Non-pigmented ciliary epithelial cell (primary cell): ENCODE measurements at regions not wholly inside any gene's neighbourhood (a gene's known extent, or its start where the extent isn't known, plus 50 kb on each side); places are given as distances from the start of the nearest gene placed in this dataset.

ENCODE experiments used
- DNase-seq: peaks from one replicate; pipeline ENCODE4 v3.0.0-alpha.2; 2010; ENCODE audit warnings: low read depth

GRCh38 chr6:147035886-147036285 is 168.3 kb upstream of the STXBP5 start:
- DNase-seq = no peak

GRCh38 chr6:147037881-147038280 is 166.3 kb upstream of the STXBP5 start:
- DNase-seq = no peak

- DNase-seq = no peak
These were observed 163.9 kb upstream of the STXBP5 start for GRCh38 chr6:147040121-147040910.

- DNase-seq = no peak
These were observed 161.5 kb upstream of the STXBP5 start for GRCh38 chr6:147042679-147043078.

GRCh38 chr6:147043994-147044477 is 160.2 kb upstream of the STXBP5 start:
- no peak for DNase-seq

GRCh38 chr6:147046141-147046877 is 157.9 kb upstream of the STXBP5 start:
- DNase-seq = no peak

GRCh38 chr6:147048930-147049329 is 155.3 kb upstream of the STXBP5 start:
- no peak for DNase-seq

GRCh38 chr6:147053311-147053921 is 150.8 kb upstream of the STXBP5 start:
- DNase-seq = no peak

GRCh38 chr6:147054158-147054557 is 150.1 kb upstream of the STXBP5 start:
- DNase-seq = no peak

- no peak for DNase-seq
These were observed 149.3 kb upstream of the STXBP5 start for GRCh38 chr6:147054871-147055270.

GRCh38 chr6:147055821-147056392 is 148.3 kb upstream of the STXBP5 start:
- DNase-seq = no peak

GRCh38 chr6:147057188-147057587 is 147.0 kb upstream of the STXBP5 start:
- DNase-seq = no peak

- no peak for DNase-seq
These were observed 146.4 kb upstream of the STXBP5 start for GRCh38 chr6:147057705-147058342.

GRCh38 chr6:147058786-147059385 is 145.3 kb upstream of the STXBP5 start:
- no peak for DNase-seq

- no peak for DNase-seq
These were observed 143.6 kb upstream of the STXBP5 start for GRCh38 chr6:147060636-147061035.

- no peak for DNase-seq
These were observed 143.0 kb upstream of the STXBP5 start for GRCh38 chr6:147061252-147061651.

- peak; percentile 44 for DNase-seq
These were observed 140.7 kb upstream of the STXBP5 start for GRCh38 chr6:147063469-147064031.

GRCh38 chr6:147065786-147066185 is 138.4 kb upstream of the STXBP5 start:
- no peak for DNase-seq

- no peak for DNase-seq
These were observed 137.0 kb upstream of the STXBP5 start for GRCh38 chr6:147067184-147067583.

- DNase-seq = no peak
These were observed 132.4 kb upstream of the STXBP5 start for GRCh38 chr6:147071776-147072175.

GRCh38 chr6:147075381-147075780 is 128.8 kb upstream of the STXBP5 start:
- no peak for DNase-seq
